ENCODE measurements at regions not wholly inside any gene's neighbourhood (a gene's known extent, or its start where the extent isn't known, plus 50 kb on each side); places are given as distances from the start of the nearest gene placed in this dataset.

GRCh38 chr3:14019459-14019858 is 105.2 kb downstream of the CHCHD4 start:
- no peak overlapping the region for H3K27ac ChIP-seq (ENCODE audit: low read depth in 1 of 2, low read length in 2 of 2)
- no peak overlapping the region for H3K4me3 ChIP-seq (ENCODE audit: low read depth in 1 of 3, low read length in 3 of 3)
- H3K27me3 ChIP-seq (ENCODE audit: control insufficient read depth in 4 of 4, insufficient read depth in 4 of 4, low read length in 3 of 4), result no peaks in the 10 kb centered on the region
- no peak for DNase-seq (ENCODE audit: low spot score)
- TF ChIP-seq CTCF (IDR thresholded peaks at IDR 0.05; ENCODE audit: low read depth, low read length, missing input control), result no peak
- TF ChIP-seq ZBTB33 (IDR thresholded peaks at IDR 0.05), result no peak
- no peak for TF ChIP-seq RAD21 (IDR thresholded peaks at IDR 0.05)
- no peak for TF ChIP-seq ATF3 (IDR thresholded peaks at IDR 0.05)
- no peak for TF ChIP-seq EGR1 (IDR thresholded peaks at IDR 0.05; ENCODE audit: low read depth in 2 of 2)
- TF ChIP-seq GABPA (IDR thresholded peaks at IDR 0.05 in 1 of 2, conservative IDR thresholded peaks at IDR 0.05 in 1 of 2), result no peak
- TF ChIP-seq NR2F2 (IDR thresholded peaks at IDR 0.05), result no peak
- no peak for TF ChIP-seq SP1 (IDR thresholded peaks at IDR 0.05)
- TF ChIP-seq FOXA2 (IDR thresholded peaks at IDR 0.05), result no peak
- TF ChIP-seq HNF4G (IDR thresholded peaks at IDR 0.05), result no peak
- TF ChIP-seq YY1 (IDR thresholded peaks at IDR 0.05), result no peak
- TF ChIP-seq TAF1 (conservative IDR thresholded peaks at IDR 0.05), result no peak
- no peak for TF ChIP-seq REST (IDR thresholded peaks at IDR 0.05)
- TF ChIP-seq RXRA (IDR thresholded peaks at IDR 0.05), result no peak
- no peak for TF ChIP-seq JUND (IDR thresholded peaks at IDR 0.05)
- TF ChIP-seq MAX (IDR thresholded peaks at IDR 0.05), result no peak
- TF ChIP-seq HNF4A (conservative IDR thresholded peaks at IDR 0.05), result no peak
- TF ChIP-seq FOXA1 (IDR thresholded peaks at IDR 0.05), result no peak
- H3K9me3 ChIP-seq (ENCODE audit: control insufficient read depth in 4 of 4, low read length in 3 of 4), result peaks cover 0 to 9% (median 3%) of the 10 kb centered on the region in 4 donors
- no peaks in the 10 kb centered on the region for H3K4me1 ChIP-seq (ENCODE audit: control insufficient read depth in 4 of 4, insufficient read depth in 4 of 4, low read length in 3 of 4)
- no peak overlapping the region for H3K9ac ChIP-seq (ENCODE audit: low read depth in 1 of 2, low read length in 2 of 2)
- no peaks in the 10 kb centered on the region for H3K36me3 ChIP-seq (ENCODE audit: control insufficient read depth in 4 of 4, insufficient read depth in 3 of 4, low read depth in 1 of 4, low read length in 3 of 4)
- WGBS, result 73% methylated on average over 4 of the region's 4 CpGs
